Posterior cingulate gyrus (tissue), 11 donors: ENCODE measurements at regions not wholly inside any gene's neighbourhood (a gene's known extent, or its start where the extent isn't known, plus 50 kb on each side); places are given as distances from the start of the nearest gene placed in this dataset.
"Not testable (repeated sequence)": the region's sequence is repeated elsewhere in the genome, so short reads cannot be mapped to it uniquely, and the experiment has no call there.

Experiments
- DNase-seq, 10 donors: peaks; one replicate each; pipeline versions ENCODE4 v3.0.0 to v3.0.0-alpha.2; 2020 to 2021; ENCODE audit warnings: mixed read lengths in 3 of 10
- intact Hi-C: fragments of 100-400 bp; cut with DNase I; formaldehyde crosslinking; loops from one replicate; pipeline ENCODE4 v1.15.1; 2023

- DNase-seq, intact Hi-C loops: not testable (repeated sequence)
Measured at GRCh38 chr16:18725321-18725720, 64.8 kb downstream of the RPS15A start.

DNA sequence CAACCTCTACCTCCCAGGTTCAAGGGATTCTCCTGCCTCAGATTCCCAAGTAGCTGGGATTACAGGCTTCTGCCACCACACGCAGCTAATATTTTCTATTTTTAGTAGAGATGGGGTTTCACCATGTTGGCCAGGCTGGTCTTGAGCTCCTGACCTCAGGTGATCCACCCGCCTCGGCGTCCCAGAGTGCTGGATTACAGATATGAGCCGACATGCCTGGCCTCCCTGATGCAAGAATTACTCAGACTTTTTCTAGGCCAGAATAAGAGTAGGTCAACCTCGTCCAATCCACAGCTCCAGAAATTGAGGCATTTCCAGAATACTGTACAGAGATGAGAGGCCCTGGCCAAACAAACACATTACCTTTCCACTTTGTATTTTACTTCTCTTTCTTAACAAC lies 70.2 kb downstream of the RPS15A start:
- peak in 1 of 10 donors; percentile 58 for DNase-seq
- intact Hi-C loops, result not testable (repeated sequence)

DNA sequence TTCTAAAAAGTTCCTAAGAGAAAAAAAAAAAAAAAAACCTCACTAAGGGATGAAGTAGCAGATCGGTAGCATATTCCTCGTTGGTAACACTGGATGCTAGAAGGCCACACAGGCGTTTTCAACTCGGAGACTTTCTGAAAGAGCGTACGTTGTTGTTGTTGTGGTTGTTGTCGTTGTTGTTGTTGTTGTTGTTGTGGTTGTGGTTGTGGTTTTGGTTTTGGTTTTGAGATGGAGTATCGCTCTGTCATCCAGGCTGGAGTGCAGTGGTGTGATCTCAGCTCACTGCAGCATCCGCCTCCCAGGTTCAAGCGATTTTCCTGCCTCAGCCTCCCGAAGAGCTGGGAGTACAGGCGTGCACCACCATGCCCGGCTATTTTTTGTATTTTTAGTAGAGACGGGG lies 77.6 kb downstream of the RPS15A start:
- DNase-seq, intact Hi-C loops: not testable (repeated sequence)

GRCh38 chr16:18710659-18711058 lies 79.5 kb downstream of the RPS15A start:
- DNase-seq, intact Hi-C loops: not testable (repeated sequence)

GRCh38 chr16:18701239-18701638 lies 88.9 kb downstream of the RPS15A start:
- intact Hi-C loops, DNase-seq: not testable (repeated sequence)

DNA sequence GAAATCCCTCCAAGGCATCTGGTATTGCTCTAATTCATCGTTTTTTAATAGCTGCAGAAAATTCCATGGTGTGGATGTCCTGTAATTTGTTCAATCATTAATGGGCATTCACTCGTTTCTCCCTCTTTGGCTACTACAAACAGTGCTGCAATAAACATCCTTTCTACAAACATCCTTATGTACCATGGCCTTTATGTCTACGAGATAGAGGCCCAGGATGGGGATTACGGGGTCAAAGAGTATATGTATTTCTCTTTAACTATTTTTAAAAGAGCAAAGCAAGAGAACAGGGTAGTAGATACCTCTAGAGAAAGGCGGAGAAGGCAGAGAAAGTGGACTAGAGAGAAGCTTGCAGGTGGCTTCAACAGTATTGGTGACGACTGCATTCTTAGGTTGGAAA lies 94.1 kb downstream of the RPS15A start:
- intact Hi-C loops, DNase-seq: not testable (repeated sequence)

DNA sequence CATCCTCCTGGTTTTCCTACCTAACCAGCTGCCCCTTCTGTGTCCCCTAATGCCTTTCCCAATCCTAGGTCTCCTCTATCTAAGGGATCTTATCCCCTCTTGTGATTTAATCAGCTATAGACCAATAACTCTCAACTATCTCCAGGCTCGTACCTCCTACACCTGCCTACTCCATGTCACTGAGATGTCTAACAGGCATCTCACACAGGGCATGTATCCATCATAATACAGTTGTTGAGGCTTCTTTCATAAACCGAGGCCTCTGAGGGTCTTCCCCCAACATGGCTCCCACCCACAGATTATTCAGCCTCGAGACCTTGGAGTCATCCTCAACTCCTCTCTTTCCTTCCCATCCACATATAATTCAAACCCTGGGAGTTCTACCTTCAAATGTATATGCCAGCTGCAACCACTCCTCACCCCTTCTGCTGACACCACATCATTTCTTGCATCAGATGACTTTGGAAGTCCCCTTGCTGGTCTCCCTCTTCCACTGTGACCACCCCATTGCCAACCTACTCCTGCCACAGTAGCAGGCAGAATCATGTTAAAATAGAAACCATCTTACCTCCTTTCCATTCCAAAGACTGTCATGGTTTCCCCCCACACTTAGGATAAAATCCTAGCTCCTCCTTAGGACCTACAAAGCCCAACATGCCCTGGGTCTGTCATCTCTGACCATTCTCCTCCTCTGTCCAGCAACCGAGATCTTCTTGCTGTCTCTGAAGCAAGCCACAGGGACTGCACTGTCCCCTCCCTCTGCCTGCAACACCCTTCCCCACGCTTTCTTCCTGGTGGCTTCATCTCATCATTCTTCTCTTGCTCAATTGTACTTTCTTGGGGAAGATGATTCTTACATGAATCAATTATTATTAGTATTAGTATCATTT lies 103.8 kb downstream of the RPS15A start:
- intact Hi-C loops, DNase-seq: not testable (repeated sequence)

- intact Hi-C loops, result not testable (repeated sequence)
- peak in 2 of 10 donors; percentile 33 to 64 for DNase-seq
Measured at GRCh38 chr16:18645784-18646183, 83.9 kb upstream of the NOMO2 start.

DNA sequence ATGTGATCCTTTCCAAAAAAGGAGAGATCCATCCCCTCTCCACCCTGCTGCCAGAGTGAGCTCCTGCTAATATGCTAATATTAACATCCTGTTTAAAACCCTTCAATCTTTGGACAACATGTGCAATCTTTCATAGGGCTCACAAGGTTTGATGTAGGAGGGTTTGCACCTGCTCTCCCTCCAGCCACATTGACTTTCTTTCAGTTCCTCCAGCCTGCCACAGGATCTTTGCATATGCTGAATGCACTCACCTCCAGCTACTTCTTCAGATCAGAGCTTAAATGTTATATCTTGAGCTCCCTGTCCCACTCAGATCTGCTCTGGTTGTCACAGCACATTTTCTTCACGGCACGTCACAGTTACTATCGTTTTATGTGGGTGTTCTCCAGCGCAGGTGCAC lies 75.0 kb upstream of the NOMO2 start:
- DNase-seq, intact Hi-C loops: not testable (repeated sequence)

GRCh38 chr16:18636148-18636547 lies 74.3 kb upstream of the NOMO2 start:
- DNase-seq, intact Hi-C loops: not testable (repeated sequence)

GRCh38 chr16:18634981-18635380 lies 73.1 kb upstream of the NOMO2 start:
- intact Hi-C loops, result not testable (repeated sequence)

DNA sequence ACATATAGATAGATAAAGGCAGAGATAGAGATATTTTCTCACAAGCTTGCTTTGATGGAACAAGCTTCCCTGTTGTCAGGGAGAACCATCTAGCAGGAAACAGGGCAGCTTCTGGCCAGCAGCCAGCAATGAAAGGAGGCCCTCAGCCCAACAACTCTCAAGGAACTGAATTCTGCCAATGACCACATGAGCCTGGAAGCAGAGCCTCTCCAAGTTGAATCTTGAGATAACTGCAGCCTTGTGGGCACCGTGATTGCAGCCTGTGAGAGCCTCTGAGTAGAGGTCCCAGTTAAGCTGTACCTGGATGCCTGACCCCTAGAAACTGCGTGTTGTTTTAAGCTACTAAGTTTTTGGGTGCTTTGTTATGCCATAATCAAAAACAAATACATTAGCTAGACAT lies 69.8 kb upstream of the NOMO2 start:
- intact Hi-C loops, DNase-seq: not testable (repeated sequence)

More at GRCh38 chr16:18634981-18635380, 73.1 kb upstream of the NOMO2 start:
- not testable (repeated sequence) for DNase-seq

DNA sequence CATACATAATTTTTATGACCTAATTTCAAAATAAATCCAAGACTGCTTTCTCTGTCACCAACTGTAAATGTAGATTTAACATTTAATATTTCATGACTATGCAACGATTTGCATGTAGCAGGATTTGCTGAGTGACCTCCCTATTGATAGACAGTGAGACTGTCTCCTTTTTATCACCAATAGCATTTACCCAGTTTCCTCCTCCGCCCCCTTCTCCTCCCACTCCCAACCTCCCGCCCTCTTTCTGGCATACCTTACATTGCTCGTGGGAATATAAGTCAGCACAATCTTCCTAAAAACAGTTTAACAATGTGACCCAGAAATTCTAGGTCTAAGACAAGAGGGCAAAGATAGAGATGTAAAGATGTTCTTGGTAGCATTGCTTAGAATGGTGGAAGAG lies 55.1 kb upstream of the NOMO2 start:
- DNase-seq, intact Hi-C loops: not testable (repeated sequence)

DNA sequence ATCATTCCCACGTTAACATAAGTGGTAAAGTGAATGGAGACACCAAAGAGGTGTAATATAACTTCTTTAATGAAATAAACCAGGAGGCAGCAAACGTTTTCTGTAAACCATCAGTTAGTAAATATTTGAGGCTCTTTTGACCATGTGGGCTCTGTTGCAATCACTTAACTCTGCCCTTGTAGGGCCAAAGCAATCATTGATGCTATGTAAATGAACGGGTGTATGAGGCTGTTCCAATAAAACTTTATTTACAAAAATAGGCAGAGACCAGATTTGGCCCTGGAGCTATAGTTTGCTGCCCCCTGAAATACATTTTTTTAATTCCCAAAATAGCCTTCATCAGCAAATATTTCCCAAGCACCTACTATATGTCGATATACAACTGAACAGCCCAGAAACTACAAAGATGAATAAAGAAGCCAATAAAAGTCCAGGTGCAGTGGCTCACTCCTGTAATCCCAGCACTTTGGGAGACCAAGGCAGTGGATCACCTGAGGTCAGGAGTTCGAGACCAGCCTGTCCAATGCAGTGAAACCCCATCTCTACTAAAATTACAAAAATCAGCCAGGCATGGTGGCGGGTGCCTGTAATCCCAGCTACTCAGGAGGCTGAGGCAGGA lies 54.3 kb upstream of the NOMO2 start:
- intact Hi-C loops, DNase-seq: not testable (repeated sequence)
